ENCODE measurements at regions not wholly inside any gene's neighbourhood (a gene's known extent, or its start where the extent isn't known, plus 50 kb on each side); places are given as distances from the start of the nearest gene placed in this dataset.

DNA sequence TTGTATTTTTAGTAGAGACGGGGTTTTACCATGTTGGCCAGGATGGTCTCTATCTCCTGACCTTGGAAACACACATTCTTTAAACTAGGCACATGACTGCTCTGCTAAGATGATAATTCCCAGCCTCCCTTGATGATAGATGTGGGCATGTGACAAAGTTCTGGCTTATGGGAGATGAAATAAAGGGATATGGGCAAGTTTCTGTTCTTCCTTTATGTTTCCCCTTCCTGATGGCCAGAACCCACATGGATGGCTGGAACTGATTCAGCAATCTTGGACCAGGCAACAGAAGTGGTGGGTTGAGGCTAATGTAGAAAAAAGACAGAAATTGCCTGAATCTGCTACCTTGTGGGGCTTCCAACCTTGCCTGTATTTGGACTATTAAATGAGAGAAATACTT lies 60.7 kb upstream of the NRP1 start:
- H3K9ac ChIP-seq (ENCODE audit: insufficient read depth, low read length): no peak overlapping the region
- no peaks in the 10 kb centered on the region for H3K27me3 ChIP-seq (ENCODE audit: control insufficient read depth, insufficient read depth, low read length)
- H3K79me2 ChIP-seq (ENCODE audit: control insufficient read depth, insufficient read depth, low read length): no peaks in the 10 kb centered on the region
- H3K4me3 ChIP-seq (replicated peaks in 1 of 4; ENCODE audit: control extremely low read depth in 1 of 4, insufficient read depth in 1 of 4, low read depth in 3 of 4, low read length in 4 of 4): no peak overlapping the region
- H3K4me2 ChIP-seq (ENCODE audit: extremely low read depth, insufficient read depth, low read length): no peak overlapping the region
- no peaks in the 10 kb centered on the region for H3K36me3 ChIP-seq (ENCODE audit: control insufficient read depth, insufficient read depth, low read length)
- no peaks in the 10 kb centered on the region for H3K9me3 ChIP-seq (ENCODE audit: control insufficient read depth, insufficient read depth, low read depth, low read length)
- H3K27ac ChIP-seq (ENCODE audit: insufficient read depth, low read length): no peak overlapping the region
- H4K20me1 ChIP-seq (ENCODE audit: control insufficient read depth, extremely low read depth, insufficient read depth, low read length): no peaks in the 10 kb centered on the region
- TF ChIP-seq, protein P1, sequence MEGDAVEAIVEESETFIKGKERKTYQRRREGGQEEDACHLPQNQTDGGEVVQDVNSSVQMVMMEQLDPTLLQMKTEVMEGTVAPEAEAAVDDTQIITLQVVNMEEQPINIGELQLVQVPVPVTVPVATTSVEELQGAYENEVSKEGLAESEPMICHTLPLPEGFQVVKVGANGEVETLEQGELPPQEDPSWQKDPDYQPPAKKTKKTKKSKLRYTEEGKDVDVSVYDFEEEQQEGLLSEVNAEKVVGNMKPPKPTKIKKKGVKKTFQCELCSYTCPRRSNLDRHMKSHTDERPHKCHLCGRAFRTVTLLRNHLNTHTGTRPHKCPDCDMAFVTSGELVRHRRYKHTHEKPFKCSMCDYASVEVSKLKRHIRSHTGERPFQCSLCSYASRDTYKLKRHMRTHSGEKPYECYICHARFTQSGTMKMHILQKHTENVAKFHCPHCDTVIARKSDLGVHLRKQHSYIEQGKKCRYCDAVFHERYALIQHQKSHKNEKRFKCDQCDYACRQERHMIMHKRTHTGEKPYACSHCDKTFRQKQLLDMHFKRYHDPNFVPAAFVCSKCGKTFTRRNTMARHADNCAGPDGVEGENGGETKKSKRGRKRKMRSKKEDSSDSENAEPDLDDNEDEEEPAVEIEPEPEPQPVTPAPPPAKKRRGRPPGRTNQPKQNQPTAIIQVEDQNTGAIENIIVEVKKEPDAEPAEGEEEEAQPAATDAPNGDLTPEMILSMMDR (conservative IDR thresholded peaks at IDR 0.05 in 1 of 2, IDR thresholded peaks at IDR 0.05 in 1 of 2; ENCODE audit: low read depth in 1 of 2, low read length in 2 of 2): no peak
- DNase-seq (ENCODE audit: low read depth in 2 of 2): no peak
- no peaks in the 10 kb centered on the region for H3K4me1 ChIP-seq (ENCODE audit: control insufficient read depth, extremely low read depth, insufficient read depth, low read length)
- H2AFZ ChIP-seq (ENCODE audit: low read length): no peak overlapping the region

DNA sequence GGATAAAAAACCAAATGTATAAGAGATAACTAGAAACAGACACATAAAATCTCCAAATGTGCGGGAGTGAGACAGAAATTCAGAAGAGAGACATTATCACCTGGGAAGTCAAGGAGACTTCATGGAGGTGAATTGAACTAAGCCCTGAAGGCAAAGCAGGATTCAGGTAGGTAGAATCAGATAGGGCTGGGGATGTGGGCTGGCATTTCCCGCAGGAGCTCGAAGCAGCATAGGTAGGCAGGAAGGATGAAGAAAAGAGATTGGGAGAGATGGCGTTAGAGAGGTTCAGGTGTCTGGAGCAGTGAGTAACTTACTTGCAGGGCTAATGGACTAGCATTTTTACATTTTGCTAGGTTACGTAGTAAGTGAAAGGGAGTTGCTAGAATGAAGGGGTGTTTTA lies 58.2 kb upstream of the NRP1 start:
- no peaks in the 10 kb centered on the region for H3K79me2 ChIP-seq (ENCODE audit: control insufficient read depth, insufficient read depth, low read length)
- H4K20me1 ChIP-seq (ENCODE audit: control insufficient read depth, extremely low read depth, insufficient read depth, low read length): no peaks in the 10 kb centered on the region
- no peak overlapping the region for H3K4me2 ChIP-seq (ENCODE audit: extremely low read depth, insufficient read depth, low read length)
- H2AFZ ChIP-seq (ENCODE audit: low read length): no peak overlapping the region
- DNase-seq (ENCODE audit: low read depth in 2 of 2): no peak
- no peak overlapping the region for H3K9ac ChIP-seq (ENCODE audit: insufficient read depth, low read length)
- no peaks in the 10 kb centered on the region for H3K9me3 ChIP-seq (ENCODE audit: control insufficient read depth, insufficient read depth, low read depth, low read length)
- H3K4me3 ChIP-seq (replicated peaks in 1 of 4; ENCODE audit: control extremely low read depth in 1 of 4, insufficient read depth in 1 of 4, low read depth in 3 of 4, low read length in 4 of 4): no peak overlapping the region
- no peaks in the 10 kb centered on the region for H3K4me1 ChIP-seq (ENCODE audit: control insufficient read depth, extremely low read depth, insufficient read depth, low read length)
- H3K27ac ChIP-seq (ENCODE audit: insufficient read depth, low read length): no peak overlapping the region
- no peaks in the 10 kb centered on the region for H3K27me3 ChIP-seq (ENCODE audit: control insufficient read depth, insufficient read depth, low read length)
- H3K36me3 ChIP-seq (ENCODE audit: control insufficient read depth, insufficient read depth, low read length): no peaks in the 10 kb centered on the region
- no peak for TF ChIP-seq EZH2 (IDR thresholded peaks at IDR 0.05; ENCODE audit: low read length, missing control alignments)
- TF ChIP-seq, protein P1 (conservative IDR thresholded peaks at IDR 0.05 in 1 of 2, IDR thresholded peaks at IDR 0.05 in 1 of 2; ENCODE audit: low read depth in 1 of 2, low read length in 2 of 2): no peak

DNA sequence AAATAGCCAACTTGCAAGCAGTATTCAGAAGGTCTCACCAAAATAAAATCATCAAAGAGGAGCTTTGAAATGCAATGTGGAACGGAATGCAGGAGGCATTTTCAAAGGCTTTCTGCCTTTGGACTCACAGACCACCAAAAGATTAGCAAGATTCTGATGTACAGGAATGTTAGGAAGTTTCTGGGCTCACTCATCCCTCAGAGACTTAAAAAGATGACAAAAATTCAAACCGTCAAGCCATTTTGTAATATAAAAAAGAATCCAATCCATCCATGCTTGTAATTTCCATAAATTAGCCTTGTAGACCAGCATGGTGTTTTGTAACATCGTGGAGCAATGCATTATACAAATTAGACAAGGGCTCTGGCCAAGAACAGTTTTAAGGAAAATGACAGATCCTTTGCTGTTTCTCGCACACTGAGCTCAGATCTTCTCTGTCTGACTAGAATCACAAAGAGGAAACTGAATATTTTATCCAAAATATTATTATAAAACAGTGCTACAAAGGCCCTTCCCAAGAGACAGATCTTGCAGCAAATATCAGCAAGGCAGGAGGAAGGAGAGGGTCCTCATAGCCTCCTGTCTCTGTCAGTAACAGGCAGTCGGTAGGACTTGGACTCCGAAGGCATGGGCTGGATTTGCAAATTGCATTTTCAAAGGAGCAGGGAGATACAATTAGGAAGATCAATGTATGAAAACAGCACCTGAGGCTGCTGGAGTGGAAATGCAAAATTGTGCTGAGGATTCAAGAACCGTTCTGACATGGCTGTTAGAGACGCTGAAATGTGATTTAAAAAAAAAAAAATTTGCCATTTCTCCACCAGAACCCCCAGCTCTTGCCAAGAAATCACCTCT lies 57.4 kb upstream of the NRP1 start:
- H4K20me1 ChIP-seq (ENCODE audit: control insufficient read depth, extremely low read depth, insufficient read depth, low read length): no peaks in the 10 kb centered on the region
- DNase-seq (ENCODE audit: low read depth in 2 of 2): peak in 1 of 2 donors; percentile 34
- TF ChIP-seq, protein P1 (conservative IDR thresholded peaks at IDR 0.05 in 1 of 2, IDR thresholded peaks at IDR 0.05 in 1 of 2; ENCODE audit: low read depth in 1 of 2, low read length in 2 of 2): no peak
- no peak for TF ChIP-seq EZH2 (IDR thresholded peaks at IDR 0.05; ENCODE audit: low read length, missing control alignments)
- no peak overlapping the region for H2AFZ ChIP-seq (ENCODE audit: low read length)
- H3K27ac ChIP-seq (ENCODE audit: insufficient read depth, low read length): no peak overlapping the region
- H3K27me3 ChIP-seq (ENCODE audit: control insufficient read depth, insufficient read depth, low read length): no peaks in the 10 kb centered on the region
- no peaks in the 10 kb centered on the region for H3K4me1 ChIP-seq (ENCODE audit: control insufficient read depth, extremely low read depth, insufficient read depth, low read length)
- H3K9me3 ChIP-seq (ENCODE audit: control insufficient read depth, insufficient read depth, low read depth, low read length): no peaks in the 10 kb centered on the region
- no peaks in the 10 kb centered on the region for H3K36me3 ChIP-seq (ENCODE audit: control insufficient read depth, insufficient read depth, low read length)
- H3K4me3 ChIP-seq (replicated peaks in 1 of 4; ENCODE audit: control extremely low read depth in 1 of 4, insufficient read depth in 1 of 4, low read depth in 3 of 4, low read length in 4 of 4): no peak overlapping the region
- H3K79me2 ChIP-seq (ENCODE audit: control insufficient read depth, insufficient read depth, low read length): no peaks in the 10 kb centered on the region
- no peak overlapping the region for H3K4me2 ChIP-seq (ENCODE audit: extremely low read depth, insufficient read depth, low read length)
- H3K9ac ChIP-seq (ENCODE audit: insufficient read depth, low read length): no peak overlapping the region
